ENCODE measurements at regions not wholly inside any gene's neighbourhood (a gene's known extent, or its start where the extent isn't known, plus 50 kb on each side); places are given as distances from the start of the nearest gene placed in this dataset.

DNA sequence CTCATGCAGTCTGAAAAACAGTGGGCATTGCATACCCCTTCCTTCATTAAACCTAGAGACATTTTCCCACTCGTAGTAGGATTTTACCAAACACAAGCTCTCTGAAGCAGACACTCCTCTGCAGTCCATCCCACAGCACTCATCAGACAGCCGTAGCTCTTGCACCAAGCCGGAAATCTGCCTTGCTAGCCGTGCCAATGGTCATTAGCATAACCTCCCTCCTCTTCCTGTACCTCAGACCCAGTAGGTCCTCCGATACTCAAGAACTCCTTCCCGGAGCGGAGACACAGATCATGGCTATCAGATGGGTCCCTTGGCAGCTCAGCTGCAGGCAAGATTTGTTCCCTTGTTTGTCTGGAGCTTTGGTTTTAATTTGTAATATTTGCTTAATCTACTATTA, 483.1 kb upstream of the PSMD7 start:
- no peak overlapping the region for H2AFZ ChIP-seq (ENCODE audit: control insufficient read depth, low read depth, low read length)
- H3K4me2 ChIP-seq (ENCODE audit: control insufficient read depth, insufficient read depth) = no peak overlapping the region
- intact Hi-C loops (cut with micrococcal nuclease; ENCODE audit: unreplicated experiment) = no loop called here
- DNase-seq (ENCODE audit: low read depth, low spot score) (no peak), ATAC-seq (no peak), FAIRE-seq (no peak)
- H3K27ac ChIP-seq (ENCODE audit: control insufficient read depth, insufficient read depth) = no peak overlapping the region
- H3K9ac ChIP-seq (ENCODE audit: control insufficient read depth, insufficient read depth, low read length) = no peak overlapping the region
- H4K20me1 ChIP-seq (ENCODE audit: control insufficient read depth, insufficient read depth) = no peaks in the 10 kb centered on the region
- in situ Hi-C loops (cut with MboI) = no loop called here
- H3K9me3 ChIP-seq (replicated peaks; ENCODE audit: control insufficient read depth, insufficient read depth, low read length) = no peaks in the 10 kb centered on the region
- no peaks in the 10 kb centered on the region for H3K36me3 ChIP-seq (ENCODE audit: control insufficient read depth in 2 of 2, insufficient read depth in 2 of 2, low read length in 1 of 2)
- CTCF ChIA-PET = no interaction called here
- no TSS peak for BruUV-seq (replicated peaks)
- H3K79me2 ChIP-seq (ENCODE audit: control insufficient read depth, insufficient read depth, low read length) = no peaks in the 10 kb centered on the region
- 21% methylated on average over 7 of the region's 7 CpGs for WGBS (ENCODE audit: insufficient coverage, insufficient replicate concordance, low lambda C conversion rate, missing lambda C conversion rate)
- RAD21 ChIA-PET (ENCODE audit: unreplicated experiment) = no interaction called here
- no peaks in the 10 kb centered on the region for H3K27me3 ChIP-seq (replicated peaks in 1 of 2; ENCODE audit: control insufficient read depth in 2 of 2, insufficient read depth in 2 of 2, low read length in 1 of 2)
- no peak overlapping the region for H3K4me3 ChIP-seq
- SMC1A ChIA-PET (ENCODE audit: uncharacterized antibody, unreplicated experiment) = no interaction called here
- POLR2A ChIA-PET = no interaction called here
- no peaks in the 10 kb centered on the region for H3K4me1 ChIP-seq (ENCODE audit: control insufficient read depth, insufficient read depth, low read length)
- TF ChIP-seq MXI1 (IDR thresholded peaks at IDR 0.05; ENCODE audit: low read depth, low read length) (no peak), SMARCA5 (IDR thresholded peaks at IDR 0.05) (no peak), MYB (IDR thresholded peaks at IDR 0.05; ENCODE audit: borderline replicate concordance, low read depth, low read length) (no peak), PML (IDR thresholded peaks at IDR 0.05; ENCODE audit: low read length) (no peak), ZNF384 (IDR thresholded peaks at IDR 0.05; ENCODE audit: borderline replicate concordance, low read depth, low read length) (no peak), TCF3 (IDR thresholded peaks at IDR 0.05; ENCODE audit: borderline replicate concordance, insufficient read depth, low read depth, low read length) (no peak), JUNB (IDR thresholded peaks at IDR 0.05) (no peak), SPI1 (IDR thresholded peaks at IDR 0.05; ENCODE audit: borderline replicate concordance, insufficient read depth, low read depth, low read length) (no peak), NFYA (IDR thresholded peaks at IDR 0.05; ENCODE audit: borderline replicate concordance, low read depth, low read length) (no peak)
- TF ChIP-seq, protein P1, sequence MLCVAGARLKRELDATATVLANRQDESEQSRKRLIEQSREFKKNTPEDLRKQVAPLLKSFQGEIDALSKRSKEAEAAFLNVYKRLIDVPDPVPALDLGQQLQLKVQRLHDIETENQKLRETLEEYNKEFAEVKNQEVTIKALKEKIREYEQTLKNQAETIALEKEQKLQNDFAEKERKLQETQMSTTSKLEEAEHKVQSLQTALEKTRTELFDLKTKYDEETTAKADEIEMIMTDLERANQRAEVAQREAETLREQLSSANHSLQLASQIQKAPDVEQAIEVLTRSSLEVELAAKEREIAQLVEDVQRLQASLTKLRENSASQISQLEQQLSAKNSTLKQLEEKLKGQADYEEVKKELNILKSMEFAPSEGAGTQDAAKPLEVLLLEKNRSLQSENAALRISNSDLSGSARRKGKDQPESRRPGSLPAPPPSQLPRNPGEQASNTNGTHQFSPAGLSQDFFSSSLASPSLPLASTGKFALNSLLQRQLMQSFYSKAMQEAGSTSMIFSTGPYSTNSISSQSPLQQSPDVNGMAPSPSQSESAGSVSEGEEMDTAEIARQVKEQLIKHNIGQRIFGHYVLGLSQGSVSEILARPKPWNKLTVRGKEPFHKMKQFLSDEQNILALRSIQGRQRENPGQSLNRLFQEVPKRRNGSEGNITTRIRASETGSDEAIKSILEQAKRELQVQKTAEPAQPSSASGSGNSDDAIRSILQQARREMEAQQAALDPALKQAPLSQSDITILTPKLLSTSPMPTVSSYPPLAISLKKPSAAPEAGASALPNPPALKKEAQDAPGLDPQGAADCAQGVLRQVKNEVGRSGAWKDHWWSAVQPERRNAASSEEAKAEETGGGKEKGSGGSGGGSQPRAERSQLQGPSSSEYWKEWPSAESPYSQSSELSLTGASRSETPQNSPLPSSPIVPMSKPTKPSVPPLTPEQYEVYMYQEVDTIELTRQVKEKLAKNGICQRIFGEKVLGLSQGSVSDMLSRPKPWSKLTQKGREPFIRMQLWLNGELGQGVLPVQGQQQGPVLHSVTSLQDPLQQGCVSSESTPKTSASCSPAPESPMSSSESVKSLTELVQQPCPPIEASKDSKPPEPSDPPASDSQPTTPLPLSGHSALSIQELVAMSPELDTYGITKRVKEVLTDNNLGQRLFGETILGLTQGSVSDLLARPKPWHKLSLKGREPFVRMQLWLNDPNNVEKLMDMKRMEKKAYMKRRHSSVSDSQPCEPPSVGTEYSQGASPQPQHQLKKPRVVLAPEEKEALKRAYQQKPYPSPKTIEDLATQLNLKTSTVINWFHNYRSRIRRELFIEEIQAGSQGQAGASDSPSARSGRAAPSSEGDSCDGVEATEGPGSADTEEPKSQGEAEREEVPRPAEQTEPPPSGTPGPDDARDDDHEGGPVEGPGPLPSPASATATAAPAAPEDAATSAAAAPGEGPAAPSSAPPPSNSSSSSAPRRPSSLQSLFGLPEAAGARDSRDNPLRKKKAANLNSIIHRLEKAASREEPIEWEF (IDR thresholded peaks at IDR 0.05; ENCODE audit: insufficient replicate concordance, low read depth, low read length) = no peak
- TF ChIP-seq, protein P2, sequence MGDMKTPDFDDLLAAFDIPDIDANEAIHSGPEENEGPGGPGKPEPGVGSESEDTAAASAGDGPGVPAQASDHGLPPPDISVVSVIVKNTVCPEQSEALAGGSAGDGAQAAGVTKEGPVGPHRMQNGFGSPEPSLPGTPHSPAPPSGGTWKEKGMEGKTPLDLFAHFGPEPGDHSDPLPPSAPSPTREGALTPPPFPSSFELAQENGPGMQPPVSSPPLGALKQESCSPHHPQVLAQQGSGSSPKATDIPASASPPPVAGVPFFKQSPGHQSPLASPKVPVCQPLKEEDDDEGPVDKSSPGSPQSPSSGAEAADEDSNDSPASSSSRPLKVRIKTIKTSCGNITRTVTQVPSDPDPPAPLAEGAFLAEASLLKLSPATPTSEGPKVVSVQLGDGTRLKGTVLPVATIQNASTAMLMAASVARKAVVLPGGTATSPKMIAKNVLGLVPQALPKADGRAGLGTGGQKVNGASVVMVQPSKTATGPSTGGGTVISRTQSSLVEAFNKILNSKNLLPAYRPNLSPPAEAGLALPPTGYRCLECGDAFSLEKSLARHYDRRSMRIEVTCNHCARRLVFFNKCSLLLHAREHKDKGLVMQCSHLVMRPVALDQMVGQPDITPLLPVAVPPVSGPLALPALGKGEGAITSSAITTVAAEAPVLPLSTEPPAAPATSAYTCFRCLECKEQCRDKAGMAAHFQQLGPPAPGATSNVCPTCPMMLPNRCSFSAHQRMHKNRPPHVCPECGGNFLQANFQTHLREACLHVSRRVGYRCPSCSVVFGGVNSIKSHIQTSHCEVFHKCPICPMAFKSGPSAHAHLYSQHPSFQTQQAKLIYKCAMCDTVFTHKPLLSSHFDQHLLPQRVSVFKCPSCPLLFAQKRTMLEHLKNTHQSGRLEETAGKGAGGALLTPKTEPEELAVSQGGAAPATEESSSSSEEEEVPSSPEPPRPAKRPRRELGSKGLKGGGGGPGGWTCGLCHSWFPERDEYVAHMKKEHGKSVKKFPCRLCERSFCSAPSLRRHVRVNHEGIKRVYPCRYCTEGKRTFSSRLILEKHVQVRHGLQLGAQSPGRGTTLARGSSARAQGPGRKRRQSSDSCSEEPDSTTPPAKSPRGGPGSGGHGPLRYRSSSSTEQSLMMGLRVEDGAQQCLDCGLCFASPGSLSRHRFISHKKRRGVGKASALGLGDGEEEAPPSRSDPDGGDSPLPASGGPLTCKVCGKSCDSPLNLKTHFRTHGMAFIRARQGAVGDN (IDR thresholded peaks at IDR 0.05) = no peak
